HL-60 (cell line): ENCODE measurements at regions not wholly inside any gene's neighbourhood (a gene's known extent, or its start where the extent isn't known, plus 50 kb on each side); places are given as distances from the start of the nearest gene placed in this dataset.

Experiments used
- DNase-seq, 2 experiments: peaks; one replicate each; pipeline ENCODE4 v3.0.0-alpha.2; 2010 to 2020; ENCODE audit warnings: low read depth in 1 of 2, low spot score in 1 of 2
- H3K27ac ChIP-seq: fragments of 250-450 bp; sonication (Bioruptor Pico); replicated peaks from 2 replicates; pipeline ENCODE4 v1.5.1; 2020; ENCODE audit warnings: mild to moderate bottlenecking, moderate library complexity
- H3K27me3 ChIP-seq: fragments of 250-450 bp; sonication (Bioruptor Pico); 2 replicates; pipeline ENCODE4 v1.5.1; 2021; ENCODE audit warnings: mild to moderate bottlenecking, moderate library complexity; ENCODE audit not compliant: insufficient read depth, poor library complexity, severe bottlenecking
- H3K4me3 ChIP-seq: replicated peaks from 2 replicates; pipeline ENCODE4 v1.5.1; 2011; ENCODE audit warnings: mild to moderate bottlenecking, control low read depth, low read length; ENCODE audit not compliant: insufficient read depth
- GABPA ChIP-seq: IDR thresholded peaks from 2 replicates; pipeline ENCODE4 v1.6.1; 2012; ENCODE audit warnings: low read depth
- POLR2AphosphoS5 ChIP-seq: IDR thresholded peaks from 2 replicates; pipeline ENCODE4 v1.6.1; 2012; ENCODE audit warnings: low read depth
- REST ChIP-seq: IDR thresholded peaks from 2 replicates; pipeline ENCODE4 v1.6.1; 2012; ENCODE audit warnings: low read depth; ENCODE audit not compliant: insufficient replicate concordance
- SPI1 ChIP-seq: IDR thresholded peaks from 2 replicates; pipeline ENCODE4 v1.6.1; 2012; ENCODE audit warnings: low read depth, mild to moderate bottlenecking, borderline replicate concordance
- TF ChIP-seq, protein P1 (sequence below): IDR thresholded peaks from one replicate; pipeline ENCODE4 v1.5.1; 2011; ENCODE audit warnings: low read length, control low read depth, inconsistent platforms; ENCODE audit not compliant: insufficient read depth

DNA sequence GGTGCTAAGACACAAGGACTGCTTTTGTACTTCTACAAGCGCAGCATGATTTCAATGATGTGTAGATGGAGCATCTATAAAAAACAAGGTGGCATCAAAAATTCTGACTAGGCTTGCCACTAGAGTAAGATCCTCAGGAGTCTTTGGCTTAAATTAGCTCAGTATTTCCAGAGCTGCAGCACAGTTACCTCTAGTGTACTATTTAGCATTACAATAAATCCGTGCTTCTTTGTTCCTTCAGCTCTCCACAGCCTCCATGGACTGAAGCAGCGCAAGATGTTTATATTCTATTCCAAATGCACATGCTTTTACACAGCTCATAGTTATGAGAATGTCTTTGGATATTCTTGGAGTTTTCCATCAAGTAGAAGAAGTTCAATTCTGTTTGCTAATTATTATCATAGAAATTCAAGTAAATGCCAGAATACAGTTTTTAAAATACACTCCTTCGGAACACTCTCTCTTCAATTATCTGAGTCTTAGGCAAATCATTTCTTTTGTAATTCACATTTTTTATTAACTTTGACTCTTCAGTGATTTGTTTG is 1133.0 kb upstream of the LRRTM1 start:
- H3K27me3 ChIP-seq: no peaks in the 10 kb centered on the region
- TF ChIP-seq, protein P1, sequence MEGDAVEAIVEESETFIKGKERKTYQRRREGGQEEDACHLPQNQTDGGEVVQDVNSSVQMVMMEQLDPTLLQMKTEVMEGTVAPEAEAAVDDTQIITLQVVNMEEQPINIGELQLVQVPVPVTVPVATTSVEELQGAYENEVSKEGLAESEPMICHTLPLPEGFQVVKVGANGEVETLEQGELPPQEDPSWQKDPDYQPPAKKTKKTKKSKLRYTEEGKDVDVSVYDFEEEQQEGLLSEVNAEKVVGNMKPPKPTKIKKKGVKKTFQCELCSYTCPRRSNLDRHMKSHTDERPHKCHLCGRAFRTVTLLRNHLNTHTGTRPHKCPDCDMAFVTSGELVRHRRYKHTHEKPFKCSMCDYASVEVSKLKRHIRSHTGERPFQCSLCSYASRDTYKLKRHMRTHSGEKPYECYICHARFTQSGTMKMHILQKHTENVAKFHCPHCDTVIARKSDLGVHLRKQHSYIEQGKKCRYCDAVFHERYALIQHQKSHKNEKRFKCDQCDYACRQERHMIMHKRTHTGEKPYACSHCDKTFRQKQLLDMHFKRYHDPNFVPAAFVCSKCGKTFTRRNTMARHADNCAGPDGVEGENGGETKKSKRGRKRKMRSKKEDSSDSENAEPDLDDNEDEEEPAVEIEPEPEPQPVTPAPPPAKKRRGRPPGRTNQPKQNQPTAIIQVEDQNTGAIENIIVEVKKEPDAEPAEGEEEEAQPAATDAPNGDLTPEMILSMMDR: no peak
- TF ChIP-seq SPI1 (no peak), GABPA (no peak), POLR2AphosphoS5 (no peak), REST (no peak)
- no peak overlapping the region for H3K27ac ChIP-seq
- no peak overlapping the region for H3K4me3 ChIP-seq
- DNase-seq: no peak

DNA sequence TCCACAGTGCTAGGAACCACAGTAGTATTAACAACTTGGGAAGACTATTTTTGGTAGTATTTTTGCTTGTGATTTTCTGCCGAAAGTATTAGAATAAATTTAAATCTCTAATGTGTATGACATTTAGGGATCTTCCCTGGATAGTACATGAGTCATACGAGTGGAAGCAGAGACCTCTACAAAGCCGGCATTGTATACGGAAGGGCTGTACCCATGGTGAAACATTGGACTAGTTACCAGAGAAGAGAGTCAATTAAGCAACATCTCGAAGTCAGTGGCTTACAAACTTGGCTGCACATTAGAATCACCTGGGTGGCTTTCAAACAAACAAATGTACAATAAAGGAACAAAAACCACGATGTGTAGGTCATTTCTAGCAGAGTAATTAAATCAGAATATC is 1131.7 kb upstream of the LRRTM1 start:
- H3K27me3 ChIP-seq: no peaks in the 10 kb centered on the region
- DNase-seq: no peak
- no peak overlapping the region for H3K4me3 ChIP-seq
- TF ChIP-seq REST: no peak
- no peak for TF ChIP-seq POLR2AphosphoS5
- TF ChIP-seq SPI1: no peak
- TF ChIP-seq GABPA: no peak
- TF ChIP-seq, protein P1: no peak
- H3K27ac ChIP-seq: no peak overlapping the region

GRCh38 chr2:81412681-81413080 is 1108.1 kb upstream of the LRRTM1 start:
- no peak for TF ChIP-seq POLR2AphosphoS5
- no peak for TF ChIP-seq SPI1
- no peak for TF ChIP-seq REST
- no peak for TF ChIP-seq GABPA
- TF ChIP-seq, protein P1: no peak
- H3K4me3 ChIP-seq: no peak overlapping the region
- H3K27me3 ChIP-seq: no peaks in the 10 kb centered on the region
- DNase-seq: no peak
- H3K27ac ChIP-seq: no peak overlapping the region
